RWPE1 (cell line): ENCODE measurements at regions not wholly inside any gene's neighbourhood (a gene's known extent, or its start where the extent isn't known, plus 50 kb on each side); places are given as distances from the start of the nearest gene placed in this dataset.

Experiments
- CTCF ChIA-PET: fragments of 350-600 bp; sonication (Branson Sonifier 250); formaldehyde crosslinking; extraction: SDS; loops from one replicate; lab custom pipeline; 2021; lab: Yijun Ruan, JAX
- POLR2A ChIA-PET: fragments of 400-600 bp; formaldehyde crosslinking; extraction: SDS; loops from one replicate; lab custom pipeline; 2020; ENCODE audit warnings: antibody characterized with exemption; ENCODE audit not compliant: low non-redundant PET; lab: Yijun Ruan, JAX
- DNase-seq: peaks from one replicate; pipeline ENCODE4 v3.0.0; 2012; ENCODE audit warnings: low spot score
- H3K27ac ChIP-seq: fragments of 450-650 bp; 2 replicates; pipeline ENCODE4 v1.5.1; 2017
- CTCF ChIP-seq: fragments of 450-650 bp; conservative IDR thresholded peaks from 2 replicates; pipeline ENCODE4 v1.5.1; 2017; ENCODE audit warnings: low read depth, mild to moderate bottlenecking

GRCh38 chr22:48396785-48397530 lies 1430.7 kb downstream of the BRD1 start:
- POLR2A ChIA-PET = no interaction called here
- no peak overlapping the region for H3K27ac ChIP-seq
- CTCF ChIA-PET = no interaction called here
- no peak for TF ChIP-seq CTCF
- no peak for DNase-seq

- no peak for DNase-seq
- TF ChIP-seq CTCF = no peak
- CTCF ChIA-PET = no interaction called here
- no peak overlapping the region for H3K27ac ChIP-seq
- POLR2A ChIA-PET = no interaction called here
These were observed 1431.4 kb downstream of the BRD1 start for GRCh38 chr22:48396091-48396784.

GRCh38 chr22:48395201-48395600 lies 1432.5 kb downstream of the BRD1 start:
- no peak overlapping the region for H3K27ac ChIP-seq
- no peak for DNase-seq
- ChIA-PET CTCF (no interaction called here), POLR2A (no interaction called here)
- no peak for TF ChIP-seq CTCF

GRCh38 chr22:48394787-48395186 lies 1432.9 kb downstream of the BRD1 start:
- no peak for DNase-seq
- POLR2A ChIA-PET = no interaction called here

GRCh38 chr22:48393885-48394284 lies 1433.8 kb downstream of the BRD1 start:
- DNase-seq = no peak
- ChIA-PET POLR2A (no interaction called here), CTCF (no interaction called here)
- TF ChIP-seq CTCF = no peak
- no peak overlapping the region for H3K27ac ChIP-seq

More at GRCh38 chr22:48394787-48395186, 1432.9 kb downstream of the BRD1 start:
- no peak for TF ChIP-seq CTCF
- no peak overlapping the region for H3K27ac ChIP-seq
- CTCF ChIA-PET = no interaction called here

- TF ChIP-seq CTCF = no peak
- DNase-seq = no peak
- ChIA-PET POLR2A (no interaction called here), CTCF (no interaction called here)
- no peak overlapping the region for H3K27ac ChIP-seq
These were observed 1434.7 kb downstream of the BRD1 start for GRCh38 chr22:48393041-48393370.
